Esophagus muscularis mucosa (tissue), 4 donors: ENCODE measurements at regions not wholly inside any gene's neighbourhood (a gene's known extent, or its start where the extent isn't known, plus 50 kb on each side); places are given as distances from the start of the nearest gene placed in this dataset.

Source experiments
- DNase-seq: peaks from one replicate; pipeline ENCODE4 v3.0.0-alpha.2; 2017; ENCODE audit errors: extremely low spot score
- H3K27ac ChIP-seq, 4 donors: fragments of 200-600 bp; sonication (generic); replicated peaks in 1 of 4; 1 replicate in 3 of 4; 2 replicates in 1 of 4; pipeline ENCODE4 v1.5.1; 2016 to 2019; ENCODE audit warnings: mild to moderate bottlenecking in 1 of 4
- H3K27me3 ChIP-seq, 4 donors: fragments of 200-600 bp; sonication (generic); one replicate each; pipeline versions ENCODE4 v1.5.1 to v1.6.0; 2016 to 2019
- H3K36me3 ChIP-seq, 4 donors: fragments of 200-600 bp; sonication (generic); one replicate each; pipeline ENCODE4 v1.5.1; 2016 to 2019
- H3K4me1 ChIP-seq, 4 donors: fragments of 200-600 bp; sonication (generic); one replicate each; pipeline ENCODE4 v1.5.1; 2016 to 2019
- H3K4me3 ChIP-seq, 4 donors: fragments of 200-600 bp; sonication (generic); 1 replicate in 2 of 4; 2 replicates in 2 of 4; pipeline ENCODE4 v1.5.1; 2016 to 2019; ENCODE audit warnings: mild to moderate bottlenecking in 4 of 4, moderate library complexity in 1 of 4
- H3K9me3 ChIP-seq, 4 donors: fragments of 200-600 bp; sonication (generic); 1 replicate in 3 of 4; 2 replicates in 1 of 4; pipeline ENCODE4 v1.5.1; 2016 to 2019
- EP300 ChIP-seq: sonication (generic); formaldehyde crosslinking; IDR thresholded peaks from one replicate; pipeline ENCODE4 v1.6.1; 2017; ENCODE audit warnings: antibody characterized with exemption
- POLR2A ChIP-seq: fragments of 450-650 bp; IDR thresholded peaks from one replicate; pipeline ENCODE4 v1.6.1; 2017; ENCODE audit warnings: antibody characterized with exemption, moderate library complexity, mild to moderate bottlenecking, low read depth
- POLR2AphosphoS5 ChIP-seq, 2 donors: sonication (generic); formaldehyde crosslinking; IDR thresholded peaks; one replicate each; pipeline ENCODE4 v1.6.1; 2017; ENCODE audit warnings: antibody characterized with exemption in 2 of 2
- WGBS: methylation state at CpG from one replicate; pipeline ENCODE4 v1.1.5; 2018; 5-methylcytosine and 5-hydroxymethylcytosine counted together
- intact Hi-C: fragments of 100-400 bp; cut with DNase I; formaldehyde crosslinking; loops from one replicate; pipeline ENCODE4 v1.15.1; 2023
- TF ChIP-seq, protein P1 (sequence below), 3 experiments: fragments of 200-600 bp in 2 of 3; fragments of 450-650 bp in 1 of 3; sonication (generic) in 2 of 3; IDR thresholded peaks; one replicate each; pipeline ENCODE4 v1.5.1; 2017 to 2019; ENCODE audit warnings: antibody characterized with exemption in 3 of 3, mild to moderate bottlenecking in 2 of 3, moderate library complexity in 1 of 3

DNA sequence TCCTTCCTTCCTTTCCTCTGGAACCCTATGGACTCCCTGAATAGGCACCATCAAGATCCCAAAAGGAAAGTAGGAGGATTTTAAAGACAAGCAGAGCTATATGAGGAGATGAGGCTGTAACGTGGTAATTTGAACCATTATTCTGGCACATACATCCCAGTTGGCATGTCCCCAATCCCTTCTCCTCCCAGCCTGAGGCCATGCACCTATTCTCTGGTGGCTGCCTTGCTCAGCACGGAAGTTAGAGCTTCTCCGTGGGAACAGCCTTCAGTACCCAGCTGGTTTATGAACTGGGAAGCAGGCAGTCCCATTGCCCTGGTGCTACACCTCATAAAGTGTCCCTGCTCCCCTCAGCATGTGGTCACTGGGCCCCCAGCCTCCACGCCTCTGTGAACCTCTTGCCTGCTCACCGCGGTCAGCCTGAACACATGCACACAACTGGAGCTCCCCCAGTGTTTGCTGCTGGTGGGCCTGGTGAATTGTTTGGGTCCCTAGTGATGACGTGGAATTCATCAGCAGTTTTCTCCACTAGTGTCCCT is 139.9 kb upstream of the PLET1 start:
- no peak for TF ChIP-seq POLR2AphosphoS5 (IDR thresholded peaks at IDR 0.05)
- no peak for TF ChIP-seq POLR2A
- TF ChIP-seq, protein P1, sequence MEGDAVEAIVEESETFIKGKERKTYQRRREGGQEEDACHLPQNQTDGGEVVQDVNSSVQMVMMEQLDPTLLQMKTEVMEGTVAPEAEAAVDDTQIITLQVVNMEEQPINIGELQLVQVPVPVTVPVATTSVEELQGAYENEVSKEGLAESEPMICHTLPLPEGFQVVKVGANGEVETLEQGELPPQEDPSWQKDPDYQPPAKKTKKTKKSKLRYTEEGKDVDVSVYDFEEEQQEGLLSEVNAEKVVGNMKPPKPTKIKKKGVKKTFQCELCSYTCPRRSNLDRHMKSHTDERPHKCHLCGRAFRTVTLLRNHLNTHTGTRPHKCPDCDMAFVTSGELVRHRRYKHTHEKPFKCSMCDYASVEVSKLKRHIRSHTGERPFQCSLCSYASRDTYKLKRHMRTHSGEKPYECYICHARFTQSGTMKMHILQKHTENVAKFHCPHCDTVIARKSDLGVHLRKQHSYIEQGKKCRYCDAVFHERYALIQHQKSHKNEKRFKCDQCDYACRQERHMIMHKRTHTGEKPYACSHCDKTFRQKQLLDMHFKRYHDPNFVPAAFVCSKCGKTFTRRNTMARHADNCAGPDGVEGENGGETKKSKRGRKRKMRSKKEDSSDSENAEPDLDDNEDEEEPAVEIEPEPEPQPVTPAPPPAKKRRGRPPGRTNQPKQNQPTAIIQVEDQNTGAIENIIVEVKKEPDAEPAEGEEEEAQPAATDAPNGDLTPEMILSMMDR (IDR thresholded peaks at IDR 0.05): no peak
- TF ChIP-seq EP300: no peak

DNA sequence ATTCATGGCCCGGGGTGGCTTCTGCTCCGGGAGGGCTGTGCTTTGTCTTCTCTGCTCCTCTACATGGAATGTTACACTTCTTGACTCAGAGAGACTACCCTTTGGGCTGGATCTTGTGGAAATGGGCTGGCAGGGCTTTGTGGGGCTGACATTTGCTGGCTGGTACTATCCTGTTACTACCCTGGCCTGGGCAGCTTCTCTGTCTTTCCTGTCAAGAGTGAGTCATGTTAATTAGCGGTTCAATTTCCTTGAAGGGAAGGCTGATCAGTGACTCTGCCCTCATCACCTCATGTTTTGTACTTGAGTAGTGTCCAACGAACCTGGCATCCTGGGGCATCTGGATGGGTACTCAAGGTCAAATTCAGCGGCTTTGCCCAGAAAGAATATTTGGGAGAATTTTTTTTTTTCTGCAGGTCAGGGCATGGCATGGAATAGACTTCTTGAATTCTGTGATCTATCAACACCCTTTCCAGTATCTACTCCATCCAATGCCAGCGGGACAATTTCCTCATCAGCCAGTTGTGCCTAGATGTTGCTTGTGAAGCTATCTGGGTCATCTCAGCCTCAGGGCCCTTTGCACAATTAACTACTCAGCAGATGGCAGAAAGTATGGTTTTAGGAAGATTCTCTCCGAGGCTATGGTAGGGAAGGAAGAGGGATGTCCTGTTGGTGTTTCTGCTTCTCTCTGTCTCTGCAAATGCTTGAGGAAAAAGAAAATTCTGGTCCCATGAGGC is 140.5 kb upstream of the PLET1 start:
- H3K27ac ChIP-seq: no peak overlapping the region
- no peaks in the 10 kb centered on the region for H3K36me3 ChIP-seq
- no peaks in the 10 kb centered on the region for H3K4me1 ChIP-seq
- TF ChIP-seq POLR2AphosphoS5 (IDR thresholded peaks at IDR 0.05) (no peak), EP300 (no peak), POLR2A (no peak)
- TF ChIP-seq, protein P1 (IDR thresholded peaks at IDR 0.05): no peak
- H3K9me3 ChIP-seq: no peaks in the 10 kb centered on the region
- H3K4me3 ChIP-seq: no peak overlapping the region
- DNase-seq: no peak
- intact Hi-C loops: no loop called here
- H3K27me3 ChIP-seq: no peaks in the 10 kb centered on the region
- WGBS: 74% methylated on average over 6 of the region's 7 CpGs

More for the DNA sequence above, 139.9 kb upstream of the PLET1 start:
- H3K36me3 ChIP-seq: no peaks in the 10 kb centered on the region
- no peak overlapping the region for H3K27ac ChIP-seq
- H3K27me3 ChIP-seq: no peaks in the 10 kb centered on the region
- H3K9me3 ChIP-seq: no peaks in the 10 kb centered on the region
- no peak overlapping the region for H3K4me3 ChIP-seq
- no peak for DNase-seq
- intact Hi-C loops: no loop called here
- H3K4me1 ChIP-seq: no peaks in the 10 kb centered on the region
- WGBS: 87% methylated on average over 7 of the region's 7 CpGs

DNA sequence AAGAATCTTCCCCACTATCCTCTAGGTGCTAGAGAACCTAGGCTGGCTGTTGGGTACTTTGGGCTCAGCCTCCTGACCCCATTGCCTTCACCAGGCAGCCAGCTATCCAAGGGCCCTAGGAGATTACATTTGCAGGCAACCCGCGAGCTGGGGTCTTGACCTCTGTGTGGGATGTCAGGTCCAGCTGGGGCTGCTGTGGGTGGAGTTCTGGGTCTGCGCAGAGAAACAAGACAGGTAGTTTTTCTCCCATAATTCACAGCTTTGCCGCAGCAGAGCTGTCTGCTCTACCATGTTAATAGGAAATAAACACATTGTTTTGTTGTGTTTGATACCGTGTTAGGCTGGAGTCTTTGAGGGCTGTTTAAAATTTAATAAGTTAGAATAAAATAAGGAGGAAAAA is 142.8 kb upstream of the PLET1 start:
- WGBS: 96% methylated on average over 5 of the region's 5 CpGs
- intact Hi-C loops: no loop called here
- TF ChIP-seq EP300 (no peak), POLR2AphosphoS5 (IDR thresholded peaks at IDR 0.05) (no peak), POLR2A (no peak)
- TF ChIP-seq, protein P1 (IDR thresholded peaks at IDR 0.05): no peak

DNA sequence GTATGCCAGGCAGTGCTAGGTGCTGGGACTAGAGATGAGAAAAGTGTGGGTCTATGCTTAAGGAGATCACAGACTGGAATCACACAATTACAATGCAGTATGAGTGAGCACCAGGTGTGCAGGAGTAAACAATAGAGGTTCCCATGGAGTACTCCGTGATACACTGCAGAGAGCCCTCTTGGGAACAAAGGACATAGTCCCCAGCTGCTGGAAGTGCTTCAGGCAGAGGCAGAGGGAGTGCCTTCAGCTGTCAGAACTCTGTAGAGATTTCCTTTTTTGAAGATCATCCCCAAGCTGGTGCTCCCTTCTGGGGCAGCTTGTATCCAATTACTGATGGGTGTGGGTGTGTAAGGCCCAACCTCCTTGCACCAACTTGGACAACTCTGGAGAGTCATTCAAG is 143.5 kb upstream of the PLET1 start:
- Histone ChIP-seq H3K27me3 (peaks cover 0 to 7% (median 0%) of the 10 kb centered on the region in 4 donors), H3K27ac (no peak overlapping the region), H3K4me3 (no peak overlapping the region), H3K4me1 (no peaks in the 10 kb centered on the region), H3K9me3 (no peaks in the 10 kb centered on the region), H3K36me3 (no peaks in the 10 kb centered on the region)
- TF ChIP-seq, protein P1 (IDR thresholded peaks at IDR 0.05): no peak
- no peak for TF ChIP-seq POLR2A
- no peak for TF ChIP-seq EP300
- peak; percentile 80 for DNase-seq
- intact Hi-C loops: no loop called here
- WGBS: 75% methylated on average over 1 of the region's 1 CpG

More for the DNA sequence above, 142.8 kb upstream of the PLET1 start:
- Histone ChIP-seq H3K27me3 (peaks cover 0 to 7% (median 0%) of the 10 kb centered on the region in 4 donors), H3K9me3 (no peaks in the 10 kb centered on the region), H3K4me3 (no peak overlapping the region), H3K4me1 (no peaks in the 10 kb centered on the region), H3K36me3 (no peaks in the 10 kb centered on the region), H3K27ac (no peak overlapping the region)
- peak; percentile 26 for DNase-seq
